Kidney epithelial cell (primary cell): ENCODE measurements at regions not wholly inside any gene's neighbourhood (a gene's known extent, or its start where the extent isn't known, plus 50 kb on each side); places are given as distances from the start of the nearest gene placed in this dataset.

ENCODE experiments used
- DNase-seq: peaks from one replicate; pipeline ENCODE4 v3.0.0-alpha.2; 2010; ENCODE audit warnings: low read depth
- H3K27me3 ChIP-seq: 2 replicates; pipeline ENCODE4 v1.6.0; 2011; ENCODE audit warnings: low read length; ENCODE audit not compliant: control insufficient read depth, insufficient read depth
- H3K36me3 ChIP-seq: 2 replicates; pipeline ENCODE4 v1.5.1; 2011; ENCODE audit warnings: low read length; ENCODE audit not compliant: control insufficient read depth, insufficient read depth
- H3K4me3 ChIP-seq: 2 replicates; pipeline ENCODE4 v1.5.1; 2011; ENCODE audit warnings: low read depth, mild to moderate bottlenecking, control low read depth, low read length
- TF ChIP-seq, protein P1 (sequence below): IDR thresholded peaks from 2 replicates; pipeline ENCODE4 v1.5.1; 2011; ENCODE audit warnings: mild to moderate bottlenecking, moderate library complexity, low read length, control low read depth, inconsistent platforms; ENCODE audit not compliant: insufficient read depth, poor library complexity, severe bottlenecking

DNA sequence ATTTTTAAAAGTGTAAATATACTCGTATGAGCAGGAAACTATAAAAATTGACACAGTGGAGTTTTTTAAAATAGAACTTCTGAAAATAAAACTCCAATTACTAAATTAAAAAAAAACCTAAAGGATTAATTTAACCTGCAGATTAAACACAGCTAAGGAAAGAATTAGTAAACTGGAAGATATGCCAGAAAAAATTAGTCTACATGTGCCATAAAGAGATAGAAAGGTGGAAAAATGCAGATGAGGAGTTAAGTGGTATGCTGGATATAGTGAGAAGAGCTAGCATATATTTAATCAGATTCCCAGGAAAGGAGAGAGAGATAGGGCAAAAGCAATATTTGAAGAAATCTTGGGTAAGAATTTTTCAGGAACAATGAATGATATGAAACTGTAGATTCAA, 315.8 kb upstream of the CADM1 start:
- no peak for DNase-seq
- TF ChIP-seq, protein P1, sequence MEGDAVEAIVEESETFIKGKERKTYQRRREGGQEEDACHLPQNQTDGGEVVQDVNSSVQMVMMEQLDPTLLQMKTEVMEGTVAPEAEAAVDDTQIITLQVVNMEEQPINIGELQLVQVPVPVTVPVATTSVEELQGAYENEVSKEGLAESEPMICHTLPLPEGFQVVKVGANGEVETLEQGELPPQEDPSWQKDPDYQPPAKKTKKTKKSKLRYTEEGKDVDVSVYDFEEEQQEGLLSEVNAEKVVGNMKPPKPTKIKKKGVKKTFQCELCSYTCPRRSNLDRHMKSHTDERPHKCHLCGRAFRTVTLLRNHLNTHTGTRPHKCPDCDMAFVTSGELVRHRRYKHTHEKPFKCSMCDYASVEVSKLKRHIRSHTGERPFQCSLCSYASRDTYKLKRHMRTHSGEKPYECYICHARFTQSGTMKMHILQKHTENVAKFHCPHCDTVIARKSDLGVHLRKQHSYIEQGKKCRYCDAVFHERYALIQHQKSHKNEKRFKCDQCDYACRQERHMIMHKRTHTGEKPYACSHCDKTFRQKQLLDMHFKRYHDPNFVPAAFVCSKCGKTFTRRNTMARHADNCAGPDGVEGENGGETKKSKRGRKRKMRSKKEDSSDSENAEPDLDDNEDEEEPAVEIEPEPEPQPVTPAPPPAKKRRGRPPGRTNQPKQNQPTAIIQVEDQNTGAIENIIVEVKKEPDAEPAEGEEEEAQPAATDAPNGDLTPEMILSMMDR, result no peak
- no peaks in the 10 kb centered on the region for H3K36me3 ChIP-seq
- no peak overlapping the region for H3K4me3 ChIP-seq
- no peaks in the 10 kb centered on the region for H3K27me3 ChIP-seq

DNA sequence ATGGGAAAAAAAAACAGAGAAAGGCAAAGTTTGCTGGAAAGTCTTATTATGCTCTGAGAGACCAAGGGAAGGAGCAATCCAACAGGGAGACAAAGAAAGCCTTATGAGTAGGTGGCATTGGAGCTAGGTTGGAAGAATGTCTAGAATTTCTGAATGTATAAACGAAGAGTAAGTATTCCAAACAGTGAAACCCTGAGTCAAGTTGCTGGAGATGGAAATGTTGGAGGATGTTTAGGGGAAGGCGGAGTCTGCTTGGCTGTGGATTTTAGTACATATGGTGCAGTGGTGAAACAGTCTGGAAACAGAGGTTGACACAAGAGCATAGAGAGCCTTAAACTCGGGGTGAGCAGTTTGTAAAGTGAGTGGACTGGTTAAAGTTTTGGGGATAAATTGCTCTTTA, 314.8 kb upstream of the CADM1 start:
- TF ChIP-seq, protein P1, result no peak
- no peak overlapping the region for H3K4me3 ChIP-seq
- H3K36me3 ChIP-seq, result no peaks in the 10 kb centered on the region
- no peak for DNase-seq
- H3K27me3 ChIP-seq, result no peaks in the 10 kb centered on the region

DNA sequence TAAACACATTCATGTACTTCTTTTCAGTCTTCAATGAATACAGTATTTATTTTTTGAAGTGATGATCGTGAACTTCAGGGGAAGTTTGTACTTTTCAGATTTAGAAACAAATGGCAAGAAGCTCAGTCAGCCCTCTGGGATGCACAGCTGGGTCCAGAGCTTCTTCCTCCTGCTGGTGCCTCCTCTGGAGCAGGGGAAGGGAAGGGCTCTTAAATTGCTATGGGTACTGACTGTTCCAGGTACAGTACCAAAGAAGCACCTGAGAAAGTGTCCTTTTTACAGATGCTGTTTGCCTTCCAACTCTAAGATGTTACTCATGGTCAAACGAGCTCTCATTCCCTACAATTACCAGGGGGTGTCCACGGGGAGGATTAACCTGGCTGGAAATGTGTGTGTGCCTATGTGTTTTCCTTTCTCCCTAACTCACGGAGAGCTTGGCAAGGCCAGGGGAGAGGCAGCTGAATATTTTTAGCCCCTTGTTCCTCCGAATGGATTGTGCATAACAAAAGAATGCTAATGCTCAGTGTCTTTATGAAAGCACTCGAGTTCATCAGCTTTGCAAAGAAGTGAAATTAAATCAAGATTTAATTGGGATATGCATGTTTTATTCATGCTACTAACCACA, 313.7 kb upstream of the CADM1 start:
- no peaks in the 10 kb centered on the region for H3K27me3 ChIP-seq

DNA sequence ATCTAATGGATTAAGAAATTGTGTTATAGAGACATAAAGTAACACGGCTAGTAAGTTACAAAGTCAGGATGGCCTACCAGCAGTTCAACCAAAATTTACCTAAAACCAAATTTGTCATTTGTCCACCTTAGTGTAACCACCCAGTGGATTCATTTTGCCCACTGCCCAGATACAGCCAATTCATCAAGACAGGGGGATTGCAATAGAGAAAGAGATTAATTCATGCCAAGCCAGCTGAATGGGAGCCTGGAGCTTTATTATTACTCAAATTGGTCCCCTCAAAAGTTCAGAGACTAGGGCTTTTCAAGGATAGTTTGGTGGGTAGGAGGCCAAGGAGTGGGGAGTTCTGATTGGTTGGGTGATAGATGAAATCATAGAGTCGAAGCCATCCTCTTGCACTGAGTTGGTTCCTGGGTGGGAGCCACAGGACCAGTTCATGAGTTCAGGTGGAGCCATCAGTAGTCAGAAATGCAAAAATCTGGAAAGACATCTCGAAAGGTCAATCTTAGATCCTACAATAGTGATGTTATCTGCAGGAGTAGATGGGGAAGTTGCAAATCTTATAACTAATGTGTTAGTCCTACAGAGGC, 304.2 kb upstream of the CADM1 start:
- Histone ChIP-seq H3K36me3 (no peaks in the 10 kb centered on the region), H3K4me3 (no peak overlapping the region), H3K27me3 (no peaks in the 10 kb centered on the region)
- TF ChIP-seq, protein P1, result no peak
- no peak for DNase-seq

More for the DNA sequence above, 313.7 kb upstream of the CADM1 start:
- Histone ChIP-seq H3K4me3 (no peak overlapping the region), H3K36me3 (no peaks in the 10 kb centered on the region)
- no peak for DNase-seq
- TF ChIP-seq, protein P1, result no peak

DNA sequence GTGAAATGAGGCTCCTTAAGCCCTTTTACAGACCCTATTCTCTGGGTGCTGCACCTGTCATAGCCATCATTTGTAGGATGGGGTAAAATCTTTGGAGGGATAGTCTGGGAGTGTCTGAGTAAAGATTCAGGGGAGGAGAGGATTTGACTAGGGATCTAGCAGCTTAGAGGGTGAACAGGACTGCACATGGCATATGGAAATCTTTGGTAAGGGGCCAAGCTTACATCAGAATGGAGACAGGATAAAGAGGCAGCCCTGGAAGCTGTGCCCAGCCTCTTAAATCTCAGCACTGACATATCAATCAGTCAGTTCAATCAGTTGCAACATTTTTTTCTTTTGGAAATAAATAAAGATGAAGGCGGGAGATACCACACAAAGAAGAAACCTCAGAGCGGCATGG, 301.8 kb upstream of the CADM1 start:
- Histone ChIP-seq H3K27me3 (no peaks in the 10 kb centered on the region), H3K4me3 (no peak overlapping the region), H3K36me3 (no peaks in the 10 kb centered on the region)
- DNase-seq, result no peak
- TF ChIP-seq, protein P1, result no peak

DNA sequence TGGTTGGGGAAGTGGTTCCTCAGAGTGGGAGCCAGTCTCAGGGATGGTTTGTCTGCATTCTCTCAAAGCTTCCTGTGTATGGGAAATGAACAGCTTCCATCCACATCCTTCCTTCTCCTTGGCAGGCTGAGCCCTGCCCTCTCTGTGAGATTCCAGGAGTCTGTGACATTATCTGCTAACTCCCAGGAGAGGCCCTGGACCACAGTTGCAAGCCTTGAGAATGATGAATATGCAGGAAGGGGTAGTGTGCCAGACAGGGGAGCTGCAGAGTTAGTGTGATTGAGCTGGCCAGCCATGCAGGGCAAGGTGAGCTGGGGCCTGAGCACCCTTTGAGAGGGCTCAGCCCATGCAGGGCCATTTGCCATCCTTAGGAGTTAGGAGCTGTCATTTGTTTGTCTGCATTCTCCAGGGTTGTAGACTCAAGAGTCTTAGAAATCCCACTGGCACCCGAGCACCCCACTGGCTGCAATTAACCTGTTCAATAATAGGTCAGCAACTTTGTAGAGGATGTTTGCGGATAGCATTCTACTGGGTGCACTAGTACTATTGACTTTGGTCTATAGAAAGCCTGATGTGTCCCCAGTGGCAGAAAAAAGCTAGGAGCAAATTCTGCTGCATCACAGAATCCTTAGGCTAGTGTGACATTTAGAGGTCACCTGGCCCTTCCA, 299.0 kb upstream of the CADM1 start:
- TF ChIP-seq, protein P1, result no peak
- H3K27me3 ChIP-seq, result no peaks in the 10 kb centered on the region
- H3K4me3 ChIP-seq, result no peak overlapping the region
- DNase-seq, result no peak
- H3K36me3 ChIP-seq, result no peaks in the 10 kb centered on the region
